GM18870 (cell line): ENCODE measurements at regions not wholly inside any gene's neighbourhood (a gene's known extent, or its start where the extent isn't known, plus 50 kb on each side); places are given as distances from the start of the nearest gene placed in this dataset.
"Not testable (repeated sequence)": the region's sequence is repeated elsewhere in the genome, so short reads cannot be mapped to it uniquely, and the experiment has no call there.

ENCODE experiments used
- ATAC-seq: cut with Tn5 transposase; IDR thresholded peaks from one replicate; pipeline ENCODE4 v1.9.1; 2021; ENCODE audit warnings: moderate library complexity; ENCODE audit not compliant: unreplicated experiment

DNA sequence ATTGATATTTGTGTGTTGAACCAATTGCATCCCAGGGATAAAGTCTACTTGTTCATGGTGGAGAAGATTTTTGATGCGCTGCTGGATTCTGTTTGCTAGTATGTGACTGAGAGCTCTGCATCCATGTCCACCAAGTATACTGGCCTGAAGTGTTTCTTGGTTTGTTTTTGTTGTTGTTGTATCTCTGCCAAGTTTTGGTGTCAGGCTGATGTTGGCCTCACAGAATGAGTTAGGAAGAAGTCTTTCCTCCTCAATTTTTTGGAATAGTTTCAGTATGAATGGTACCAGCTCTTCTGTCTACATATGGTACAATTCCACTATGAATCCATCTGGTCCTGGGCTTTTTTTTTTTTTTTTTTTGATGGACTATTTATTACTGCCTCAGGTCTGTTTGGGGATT, 50.9 kb upstream of the OSTN start:
- no peak for ATAC-seq

DNA sequence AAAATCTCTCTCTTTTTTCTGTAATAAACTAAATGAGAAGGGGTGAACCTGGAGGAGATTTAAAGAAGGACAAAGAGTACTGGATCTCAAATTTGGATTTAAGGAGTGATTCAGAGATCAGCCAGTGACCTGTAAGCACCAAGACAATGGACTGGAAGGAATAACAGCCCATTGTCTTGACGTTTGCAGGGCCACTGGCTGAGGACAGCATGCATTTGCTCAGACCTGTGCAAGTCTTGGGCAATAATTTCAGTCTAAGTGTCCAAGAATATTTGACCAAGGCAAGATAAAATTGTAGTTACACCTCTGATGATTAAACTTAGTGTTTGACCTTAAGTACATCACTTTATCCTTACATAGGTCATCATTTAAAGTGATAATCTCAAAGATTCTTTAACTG, 55.8 kb upstream of the OSTN start:
- no peak for ATAC-seq

DNA sequence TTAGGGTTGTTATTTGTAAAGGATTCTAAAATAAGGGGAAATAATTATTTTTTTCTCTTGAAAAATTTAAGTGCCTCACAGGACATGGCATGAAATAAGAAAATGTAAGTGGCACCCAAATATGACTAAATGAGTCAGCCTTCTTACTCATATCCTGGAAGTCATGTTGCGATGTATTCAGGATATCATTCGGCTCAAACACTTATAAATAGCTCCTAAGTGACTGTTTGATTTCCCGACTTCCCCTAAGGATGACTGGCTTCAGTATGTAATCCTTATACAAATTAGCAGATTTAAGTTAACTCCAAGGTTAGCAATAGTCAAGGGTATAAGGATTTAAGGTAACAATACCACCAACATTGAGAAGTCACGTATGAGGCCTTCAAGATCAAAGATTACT, 57.3 kb upstream of the OSTN start:
- ATAC-seq, result no peak

DNA sequence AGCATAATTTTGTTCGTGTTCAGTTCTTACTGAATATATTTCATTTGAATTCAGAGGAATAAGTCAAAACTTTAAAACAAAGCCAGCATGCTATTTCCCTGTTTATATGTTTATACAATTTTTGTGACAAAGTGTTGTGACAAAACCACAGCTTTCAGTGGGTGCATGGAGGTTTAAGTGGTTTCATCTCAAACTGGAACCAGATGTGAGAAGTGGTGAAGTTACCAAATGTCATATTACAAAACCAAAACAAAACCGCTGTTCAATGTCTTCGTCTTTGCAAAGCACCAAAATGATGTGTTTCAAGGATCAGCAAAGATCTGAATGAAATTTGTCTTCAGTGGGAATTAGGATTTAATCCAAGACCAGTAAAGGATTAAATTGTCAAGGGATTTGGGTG, 59.3 kb upstream of the OSTN start:
- peak; percentile 59 for ATAC-seq

DNA sequence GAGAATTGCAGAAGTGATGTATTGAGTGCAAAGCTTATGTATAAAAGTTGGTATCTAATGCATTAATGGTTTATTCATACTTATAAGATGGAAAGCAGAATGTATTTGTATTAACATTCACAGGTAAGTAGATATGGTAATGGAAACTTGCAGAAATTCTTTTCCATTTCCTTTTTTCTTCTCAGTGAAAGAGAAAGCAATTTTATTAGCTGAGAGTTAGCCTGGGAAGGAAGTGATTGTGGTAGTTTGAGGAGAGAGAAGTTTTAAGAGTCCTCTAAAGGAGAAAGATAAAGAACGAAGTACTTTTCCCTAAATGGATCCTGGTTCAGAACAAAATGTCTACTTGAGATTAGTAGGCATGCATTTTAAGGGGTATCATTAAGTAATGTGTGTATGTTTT, 60.1 kb upstream of the OSTN start:
- peak; percentile 40 for ATAC-seq

DNA sequence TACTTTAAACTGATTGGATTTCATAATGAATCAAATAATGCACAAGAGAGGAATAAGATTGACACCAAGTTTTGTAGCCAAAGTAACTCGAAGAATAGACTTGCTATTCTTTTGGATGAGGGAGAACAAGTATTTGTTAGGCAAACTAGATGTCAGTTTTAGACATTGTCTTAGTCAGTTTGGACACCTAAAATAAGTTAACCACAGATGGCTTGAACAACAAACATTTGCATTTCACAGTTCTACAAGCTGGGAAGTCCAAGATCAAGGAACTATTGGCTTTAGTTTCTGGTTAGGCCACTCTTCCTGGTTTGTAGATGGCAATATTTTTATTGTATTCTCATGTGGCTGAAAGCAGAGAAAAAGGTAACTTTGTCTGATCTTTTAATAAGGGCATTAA, 61.3 kb upstream of the OSTN start:
- no peak for ATAC-seq

DNA sequence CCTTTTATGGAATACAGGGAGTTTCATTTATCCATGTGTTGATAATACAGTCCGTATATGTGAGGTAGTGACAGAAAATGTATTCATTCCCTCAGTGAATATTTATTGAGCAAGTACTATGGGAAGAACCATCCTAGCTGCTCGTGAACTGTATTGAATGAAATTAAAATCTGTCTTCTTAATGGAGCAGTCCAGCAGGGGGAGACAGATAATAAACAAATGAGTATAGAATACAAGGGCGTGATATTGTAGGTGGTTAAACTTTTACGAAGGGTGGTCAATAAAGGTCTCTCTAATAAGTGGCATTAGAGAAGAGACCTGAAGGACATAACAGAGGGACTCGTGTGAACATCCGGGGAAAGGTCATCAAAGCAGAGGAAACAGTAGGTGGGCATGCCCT, 62.7 kb upstream of the OSTN start:
- ATAC-seq, result no peak

DNA sequence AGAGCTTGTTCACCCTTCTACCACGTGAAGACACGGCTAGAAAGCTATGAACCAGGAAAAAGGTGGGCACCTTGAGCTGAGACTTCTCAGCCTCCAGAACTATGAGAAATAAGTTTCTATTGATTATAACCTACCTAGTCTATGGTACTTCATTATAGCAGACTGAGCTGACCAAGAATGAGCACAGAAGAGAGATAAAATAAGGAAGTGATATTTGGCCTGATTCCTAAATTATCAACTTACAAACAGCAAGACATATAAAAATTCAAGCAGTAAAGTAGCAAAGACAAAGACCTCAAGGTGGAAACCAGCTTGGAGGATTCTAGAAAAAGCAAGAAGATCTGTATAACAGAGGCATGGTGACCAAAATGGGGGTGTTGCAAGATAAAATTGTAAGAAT, 63.9 kb upstream of the OSTN start:
- no peak for ATAC-seq

DNA sequence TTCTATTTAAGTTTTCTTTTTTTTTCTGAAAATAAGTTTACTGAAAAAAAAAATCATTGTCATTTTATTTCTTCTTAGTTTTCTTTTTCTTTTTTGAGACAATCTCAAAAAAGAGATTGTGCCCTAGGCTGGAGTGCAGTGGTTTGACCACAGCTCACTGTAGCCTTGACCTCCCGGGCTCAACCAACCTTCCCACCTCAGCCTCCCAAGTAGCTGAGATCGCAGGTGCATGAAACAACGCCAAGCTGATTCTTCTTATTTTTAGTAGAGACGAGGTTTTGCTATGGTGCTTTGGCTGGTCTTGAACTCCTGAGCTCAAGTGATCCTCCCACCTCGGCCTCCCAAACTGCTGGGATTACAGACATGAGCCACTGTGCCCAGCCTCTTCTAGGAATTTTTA, 65.7 kb upstream of the OSTN start:
- no peak for ATAC-seq

DNA sequence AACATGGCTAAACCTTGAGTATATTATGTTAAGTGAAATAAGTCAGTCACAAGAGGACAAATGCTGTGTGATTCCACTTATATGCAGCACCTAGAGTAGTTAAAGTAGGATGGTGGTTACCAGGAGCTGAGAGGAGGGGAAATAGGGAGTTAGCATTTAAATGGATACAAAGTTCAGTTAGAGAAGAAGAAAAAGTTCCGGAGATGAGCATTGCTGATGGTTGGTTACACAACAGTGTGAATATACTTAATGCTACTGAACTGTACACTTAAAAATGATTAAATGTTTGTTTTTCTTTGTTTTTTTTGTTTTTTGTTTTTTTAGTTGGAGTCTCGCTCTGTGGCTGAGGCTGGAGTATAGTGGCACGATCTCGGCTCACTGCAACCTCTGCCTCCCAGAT, 67.7 kb upstream of the OSTN start:
- ATAC-seq, result no peak

DNA sequence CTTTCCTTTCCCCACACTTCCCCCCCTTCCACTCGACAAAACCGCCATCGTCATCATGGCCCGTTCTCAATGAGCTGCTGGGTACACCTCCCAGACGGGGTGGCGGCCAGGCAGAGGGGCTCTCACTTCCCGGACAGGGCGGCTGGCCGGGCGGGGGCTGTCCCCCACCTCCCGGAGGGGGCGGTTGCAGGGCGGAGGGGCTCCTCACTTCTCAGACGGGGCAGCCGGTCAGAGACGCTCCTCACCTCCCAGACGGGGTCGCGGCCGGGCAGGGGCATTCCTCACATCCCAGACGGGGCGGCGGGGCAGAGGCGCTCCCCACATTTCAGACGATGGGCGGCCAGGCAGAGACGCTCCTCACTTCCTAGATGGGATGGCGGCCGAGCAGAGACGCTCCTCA, 74.2 kb upstream of the OSTN start:
- ATAC-seq, result not testable (repeated sequence)

DNA sequence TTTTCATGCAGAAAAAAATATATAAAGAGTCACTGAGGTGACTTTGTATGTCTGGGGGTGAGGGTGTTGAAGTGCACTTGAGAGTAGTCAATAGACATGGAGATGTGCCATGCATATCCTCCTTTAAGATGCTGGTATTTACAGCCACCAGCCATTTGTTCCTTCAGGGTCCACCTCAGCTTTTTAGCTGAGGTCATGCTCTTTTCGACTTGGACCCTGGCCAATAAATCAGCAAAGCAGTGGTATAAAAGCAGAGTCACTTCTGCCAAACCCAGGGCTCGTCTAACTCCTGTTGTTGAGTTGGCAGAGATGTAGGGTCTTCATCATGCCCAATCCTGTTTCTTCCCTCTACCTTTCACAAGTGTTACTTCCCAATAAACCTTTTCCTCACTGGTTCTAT, 75.1 kb upstream of the OSTN start:
- no peak for ATAC-seq

DNA sequence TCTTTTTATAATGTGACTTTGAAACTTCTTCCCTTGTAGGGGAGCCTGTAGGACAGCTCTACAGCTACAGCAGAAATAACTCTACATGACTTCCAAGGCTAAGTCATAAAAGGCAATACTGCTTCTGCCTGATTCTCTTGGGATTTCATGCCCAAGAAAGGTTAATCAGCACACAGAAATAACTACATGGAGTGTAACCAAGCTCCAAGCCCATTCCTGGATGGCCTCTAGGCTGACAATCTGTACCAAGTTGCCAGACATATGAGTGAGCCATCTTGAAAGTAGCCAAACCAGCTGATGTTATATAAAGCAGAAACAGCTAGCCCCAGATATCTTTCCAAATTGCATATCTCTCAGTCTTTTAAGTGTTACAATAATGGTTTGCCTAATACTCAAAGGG, 75.8 kb upstream of the OSTN start:
- ATAC-seq, result no peak

DNA sequence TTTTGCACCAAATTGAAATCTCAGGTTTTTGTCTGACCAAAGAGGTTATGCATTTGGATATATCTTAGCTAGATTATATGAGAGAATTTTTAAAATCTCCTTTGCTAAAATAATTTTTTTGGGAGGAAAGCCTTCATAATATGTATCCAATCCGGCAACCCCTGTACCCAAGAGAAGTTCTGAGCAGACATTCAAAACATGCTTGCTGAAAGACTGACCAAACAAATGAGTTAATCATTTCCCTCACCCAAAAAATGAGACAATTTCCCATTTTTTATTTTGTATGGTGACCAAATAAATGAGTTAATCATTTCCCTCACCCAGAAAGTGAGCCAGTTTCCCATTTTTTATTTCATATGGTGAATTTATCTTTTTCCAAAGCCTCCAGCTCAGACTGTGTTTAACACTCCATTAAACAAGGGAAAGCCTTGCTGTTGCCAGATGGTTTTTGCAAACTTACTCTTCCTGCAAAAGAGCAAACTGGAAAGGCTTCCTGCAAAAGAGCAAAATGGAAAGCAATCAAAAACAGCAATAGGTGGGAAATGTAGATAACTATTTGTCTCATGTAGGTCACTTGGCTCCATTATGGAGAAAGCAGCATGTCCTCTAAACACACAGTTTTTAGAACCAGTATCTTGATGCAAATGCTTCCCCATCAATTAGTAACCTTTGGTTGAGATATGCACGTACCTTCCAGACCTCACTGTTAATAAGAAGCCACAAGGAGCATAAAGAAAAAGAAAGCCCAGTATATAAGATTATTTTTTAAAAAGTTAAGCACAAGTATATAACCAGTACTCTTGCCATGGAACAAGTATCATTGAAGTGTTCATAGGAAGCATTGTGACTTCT, 78.4 kb upstream of the OSTN start:
- peak; percentile 71 for ATAC-seq

DNA sequence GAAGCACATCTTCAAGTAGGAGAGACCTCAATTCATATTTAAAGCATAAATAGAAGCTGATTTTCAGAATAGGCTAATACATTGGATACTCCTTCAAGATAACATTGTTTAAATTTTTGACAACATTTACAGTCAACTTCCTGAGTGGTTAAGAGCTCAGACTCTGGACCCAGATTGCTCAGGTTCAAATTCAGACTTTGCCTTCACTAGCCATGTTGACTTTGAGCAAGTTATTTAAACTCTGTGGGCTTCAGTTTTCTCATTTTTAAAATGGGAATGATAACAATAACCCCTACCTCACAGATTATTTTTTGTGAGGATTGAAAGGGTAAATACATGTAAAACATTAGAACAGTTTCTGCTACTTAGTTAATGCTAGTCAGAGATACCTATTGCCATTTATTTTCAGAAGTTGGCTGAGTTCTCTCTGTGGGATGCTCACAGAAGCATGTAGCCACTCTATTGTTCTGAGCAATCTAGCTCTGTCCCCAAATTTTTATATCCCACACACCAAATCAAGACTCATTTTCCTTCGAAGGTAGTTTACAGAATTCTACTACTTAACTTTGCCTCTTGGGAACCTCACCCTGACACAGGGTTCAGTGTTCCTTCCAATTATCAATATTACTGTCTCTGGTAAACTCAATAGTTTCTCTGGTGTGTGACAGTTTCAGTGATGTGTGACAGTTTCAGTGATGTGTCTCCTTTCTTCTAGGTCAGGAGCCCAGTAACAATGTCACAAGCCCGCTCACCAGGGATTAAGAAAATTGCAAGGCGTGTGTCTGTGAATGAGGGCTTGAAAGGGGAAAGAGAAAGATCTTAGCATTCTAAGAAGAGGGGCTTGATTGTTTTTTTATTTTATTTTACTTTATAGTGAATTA, 79.4 kb upstream of the OSTN start:
- peak; percentile 69 for ATAC-seq

DNA sequence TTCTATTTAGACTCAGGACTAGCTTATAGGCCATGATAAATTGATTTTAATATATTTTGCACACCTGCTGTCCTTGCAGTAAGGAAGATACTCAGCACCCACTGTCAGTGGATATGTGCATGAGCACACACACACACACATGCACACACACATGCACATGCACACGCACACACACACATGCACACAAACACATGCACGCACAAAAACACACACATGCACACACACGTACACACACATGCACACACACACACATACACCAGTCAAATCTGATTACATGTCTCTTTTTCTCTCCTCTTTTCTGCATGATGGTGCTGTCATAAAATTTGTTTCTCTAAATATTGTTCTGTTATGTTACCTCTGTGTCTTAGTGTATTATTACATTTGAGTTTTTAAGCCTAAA, 87.3 kb upstream of the OSTN start:
- no peak for ATAC-seq

DNA sequence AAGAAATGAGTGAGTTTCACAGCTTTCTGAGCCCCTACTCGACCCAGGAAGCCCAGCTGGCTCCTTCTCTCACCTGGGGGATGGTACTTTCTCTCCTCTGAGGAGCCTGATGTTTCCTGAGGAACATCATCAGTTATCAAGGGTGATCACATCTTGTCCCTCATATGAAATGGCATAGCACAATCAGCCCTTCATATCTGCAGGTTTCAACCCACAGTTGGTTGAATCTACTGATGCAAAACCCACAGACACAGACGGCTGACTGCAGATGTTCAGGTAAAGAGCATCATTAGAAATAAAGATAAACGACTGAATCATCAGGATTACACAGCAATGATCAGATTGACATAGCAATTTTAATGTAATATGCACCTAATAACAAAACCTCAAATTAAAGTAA, 93.6 kb upstream of the OSTN start:
- ATAC-seq, result peak; percentile 66

DNA sequence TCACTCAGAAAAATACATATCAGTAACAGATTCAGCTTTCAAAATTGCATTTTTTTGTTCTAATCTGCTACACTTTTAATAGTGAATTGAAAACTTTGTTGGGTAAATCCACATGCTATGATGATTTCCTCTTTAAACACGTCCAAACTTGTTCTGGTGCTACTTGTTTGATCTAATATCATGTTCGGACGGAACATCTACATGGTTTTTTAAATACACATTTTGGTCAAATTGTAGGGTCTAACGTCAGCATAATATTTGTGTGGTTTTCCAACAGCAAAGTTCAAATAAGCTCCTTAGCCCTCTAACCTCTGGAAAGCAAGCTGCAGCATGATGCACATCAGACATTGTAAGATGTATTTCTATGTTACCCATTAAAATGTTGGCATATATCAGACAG, 98.5 kb upstream of the OSTN start:
- no peak for ATAC-seq

DNA sequence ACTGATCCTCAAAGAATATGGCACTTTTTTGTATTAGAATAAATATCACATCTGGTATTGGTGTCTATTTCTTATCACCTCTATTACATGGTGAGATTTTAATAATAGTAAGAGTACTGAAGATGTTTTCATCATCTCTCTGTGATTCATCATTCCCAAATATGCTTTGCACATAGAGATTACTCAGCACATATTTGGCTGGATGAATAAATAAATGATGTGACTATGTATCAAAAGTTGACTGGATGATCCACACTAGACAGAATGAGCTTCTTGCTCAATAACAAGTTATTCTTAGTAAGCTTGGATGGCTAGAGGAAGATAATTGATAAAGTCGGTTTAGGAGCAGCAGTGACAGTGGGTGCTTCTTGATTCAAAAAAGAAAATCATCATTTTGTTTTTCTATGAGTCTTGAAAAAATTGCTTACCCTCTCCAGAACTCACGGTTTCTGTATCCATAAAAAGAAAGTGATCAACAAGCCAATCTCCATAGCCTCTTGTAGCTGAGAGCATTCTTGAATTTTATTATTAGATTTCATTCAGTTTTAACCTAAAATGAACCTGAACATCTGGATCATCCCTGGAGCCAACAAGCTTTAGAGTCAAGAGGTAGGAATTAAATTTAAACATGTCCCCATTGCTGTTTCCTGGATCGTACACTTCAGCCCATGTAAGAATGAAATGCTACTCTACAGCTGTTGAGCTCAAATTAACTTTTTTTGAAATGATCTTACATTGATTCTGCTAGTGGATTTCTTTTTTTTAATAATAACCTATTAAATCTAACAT, 104.8 kb upstream of the OSTN start:
- no peak for ATAC-seq

DNA sequence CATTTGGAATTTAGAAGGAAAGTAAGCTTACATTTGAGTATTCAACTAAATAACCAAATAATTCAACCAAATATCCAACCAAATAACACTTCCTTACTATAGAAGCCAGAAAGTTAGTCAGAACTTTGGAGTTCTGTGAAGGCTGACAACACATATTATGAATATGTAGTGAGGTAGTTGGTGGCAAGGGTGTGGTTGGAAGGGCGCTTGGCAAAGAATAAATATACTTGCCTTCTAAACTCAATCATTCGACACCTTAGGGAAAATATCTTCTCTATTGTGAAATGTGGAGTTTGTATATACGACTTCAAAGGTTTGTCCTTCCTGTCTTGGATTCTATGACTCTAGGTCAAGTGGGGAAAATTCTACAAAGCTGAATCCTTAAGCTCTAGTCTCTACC, 111.7 kb upstream of the OSTN start:
- ATAC-seq, result no peak

DNA sequence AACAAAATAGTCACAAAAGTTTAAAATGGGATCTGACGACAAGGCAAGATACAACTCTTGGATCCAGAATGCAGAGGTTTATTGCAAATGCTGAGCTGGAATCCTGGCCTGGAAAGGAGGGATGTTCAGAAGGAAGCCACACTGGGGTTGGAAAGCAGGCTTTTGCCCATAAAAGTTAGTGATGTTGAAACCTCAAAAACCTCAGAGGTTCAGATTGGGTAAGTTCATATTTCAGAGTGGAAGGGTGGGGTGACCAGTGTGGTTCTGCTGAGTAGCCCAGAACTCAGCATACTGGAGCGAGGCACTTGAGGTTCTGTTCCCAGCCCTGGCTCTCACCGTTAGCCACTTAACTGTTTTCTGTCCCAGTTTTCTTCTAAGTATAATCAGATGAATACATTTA, 114.0 kb upstream of the OSTN start:
- no peak for ATAC-seq
